ENCODE measurements at regions not wholly inside any gene's neighbourhood (a gene's known extent, or its start where the extent isn't known, plus 50 kb on each side); places are given as distances from the start of the nearest gene placed in this dataset.

DNA sequence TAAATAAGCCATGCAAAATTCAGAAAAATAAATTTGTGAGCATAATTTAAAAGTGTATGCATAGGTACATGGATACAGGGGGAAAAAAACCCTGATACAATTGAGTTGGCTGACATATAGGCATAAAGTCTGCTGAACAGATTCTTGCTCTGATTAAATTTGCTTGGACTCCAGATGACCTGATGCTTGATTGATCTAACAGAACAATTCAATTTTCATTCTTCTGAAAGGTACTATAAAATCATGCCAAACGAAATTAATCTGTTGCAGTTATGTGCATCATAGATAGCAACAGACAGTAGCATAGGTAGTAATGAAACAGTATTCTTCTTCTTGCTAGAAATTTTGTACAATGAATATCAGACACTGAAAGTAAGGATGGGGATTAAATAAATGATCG is 578.2 kb upstream of the SLITRK6 start:
- POLR2A ChIA-PET = no interaction called here
- DNase-seq (ENCODE audit: extremely low spot score) = no peak
- TF ChIP-seq, protein P1, sequence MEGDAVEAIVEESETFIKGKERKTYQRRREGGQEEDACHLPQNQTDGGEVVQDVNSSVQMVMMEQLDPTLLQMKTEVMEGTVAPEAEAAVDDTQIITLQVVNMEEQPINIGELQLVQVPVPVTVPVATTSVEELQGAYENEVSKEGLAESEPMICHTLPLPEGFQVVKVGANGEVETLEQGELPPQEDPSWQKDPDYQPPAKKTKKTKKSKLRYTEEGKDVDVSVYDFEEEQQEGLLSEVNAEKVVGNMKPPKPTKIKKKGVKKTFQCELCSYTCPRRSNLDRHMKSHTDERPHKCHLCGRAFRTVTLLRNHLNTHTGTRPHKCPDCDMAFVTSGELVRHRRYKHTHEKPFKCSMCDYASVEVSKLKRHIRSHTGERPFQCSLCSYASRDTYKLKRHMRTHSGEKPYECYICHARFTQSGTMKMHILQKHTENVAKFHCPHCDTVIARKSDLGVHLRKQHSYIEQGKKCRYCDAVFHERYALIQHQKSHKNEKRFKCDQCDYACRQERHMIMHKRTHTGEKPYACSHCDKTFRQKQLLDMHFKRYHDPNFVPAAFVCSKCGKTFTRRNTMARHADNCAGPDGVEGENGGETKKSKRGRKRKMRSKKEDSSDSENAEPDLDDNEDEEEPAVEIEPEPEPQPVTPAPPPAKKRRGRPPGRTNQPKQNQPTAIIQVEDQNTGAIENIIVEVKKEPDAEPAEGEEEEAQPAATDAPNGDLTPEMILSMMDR (IDR thresholded peaks at IDR 0.05; ENCODE audit: control extremely low read depth, extremely low read depth, low read depth, missing control alignments) = no peak
- CTCF ChIA-PET = no interaction called here

GRCh38 chr13:86378628-86379027 is 579.4 kb upstream of the SLITRK6 start:
- DNase-seq (ENCODE audit: extremely low spot score) = no peak
- TF ChIP-seq, protein P1 (IDR thresholded peaks at IDR 0.05; ENCODE audit: control extremely low read depth, extremely low read depth, low read depth, missing control alignments) = no peak
- ChIA-PET POLR2A (no interaction called here), CTCF (no interaction called here)

- CTCF ChIA-PET = no interaction called here
- POLR2A ChIA-PET = no interaction called here
- TF ChIP-seq, protein P1 (IDR thresholded peaks at IDR 0.05; ENCODE audit: control extremely low read depth, extremely low read depth, low read depth, missing control alignments) = no peak
- DNase-seq (ENCODE audit: extremely low spot score) = no peak
These were observed 583.9 kb upstream of the SLITRK6 start for GRCh38 chr13:86383151-86383550.

GRCh38 chr13:86383561-86383960 is 584.3 kb upstream of the SLITRK6 start:
- ChIA-PET POLR2A (no interaction called here), CTCF (no interaction called here)
- TF ChIP-seq, protein P1 (IDR thresholded peaks at IDR 0.05; ENCODE audit: control extremely low read depth, extremely low read depth, low read depth, missing control alignments) = no peak
- no peak for DNase-seq (ENCODE audit: extremely low spot score)

DNA sequence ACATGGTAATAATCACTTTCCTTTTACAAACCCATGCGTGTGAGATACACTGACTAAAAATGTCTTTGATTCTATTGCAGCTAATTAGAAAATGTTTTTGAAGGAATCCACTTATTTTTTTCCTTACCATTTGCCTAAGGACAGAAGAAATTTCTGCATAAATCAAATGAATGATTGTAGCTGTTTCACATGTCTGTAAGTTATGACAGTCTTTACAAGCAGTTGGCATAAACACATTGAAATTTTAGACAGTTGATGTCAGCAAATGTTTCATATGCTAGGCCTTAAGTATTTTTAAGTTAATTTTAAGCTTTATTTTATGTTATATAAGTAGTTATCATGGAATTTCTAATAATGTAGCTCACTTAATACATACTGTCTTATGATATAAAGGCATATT is 598.4 kb upstream of the SLITRK6 start:
- ChIA-PET CTCF (no interaction called here), POLR2A (no interaction called here)
- TF ChIP-seq, protein P1 (IDR thresholded peaks at IDR 0.05; ENCODE audit: control extremely low read depth, extremely low read depth, low read depth, missing control alignments) = no peak
- no peak for DNase-seq (ENCODE audit: extremely low spot score)

- POLR2A ChIA-PET = no interaction called here
- TF ChIP-seq, protein P1 (IDR thresholded peaks at IDR 0.05; ENCODE audit: control extremely low read depth, extremely low read depth, low read depth, missing control alignments) = no peak
- CTCF ChIA-PET = no interaction called here
- no peak for DNase-seq (ENCODE audit: extremely low spot score)
These were observed 600.4 kb upstream of the SLITRK6 start for GRCh38 chr13:86399572-86399971.

- ChIA-PET POLR2A (no interaction called here), CTCF (no interaction called here)
- TF ChIP-seq, protein P1 (IDR thresholded peaks at IDR 0.05; ENCODE audit: control extremely low read depth, extremely low read depth, low read depth, missing control alignments) = no peak
- no peak for DNase-seq (ENCODE audit: extremely low spot score)
These were observed 603.3 kb upstream of the SLITRK6 start for GRCh38 chr13:86402500-86402899.
